Skeletal muscle tissue (tissue), 3 donors: ENCODE measurements at regions not wholly inside any gene's neighbourhood (a gene's known extent, or its start where the extent isn't known, plus 50 kb on each side); places are given as distances from the start of the nearest gene placed in this dataset.
"Not testable (repeated sequence)": the region's sequence is repeated elsewhere in the genome, so short reads cannot be mapped to it uniquely, and the experiment has no call there.

Experiments
- H3K27ac ChIP-seq: one replicate; pipeline ENCODE4 v1.7.0; 2013; ENCODE audit warnings: mild to moderate bottlenecking, low read depth, low read length, inconsistent platforms
- H3K27me3 ChIP-seq, 3 donors: one replicate each; pipeline ENCODE4 v1.7.0; 2013; ENCODE audit warnings: low read length in 3 of 3; ENCODE audit not compliant: control insufficient read depth in 3 of 3, insufficient read depth in 3 of 3
- H3K36me3 ChIP-seq, 3 donors: one replicate each; pipeline ENCODE4 v1.7.0; 2013; ENCODE audit warnings: low read length in 3 of 3; ENCODE audit not compliant: control insufficient read depth in 3 of 3, insufficient read depth in 3 of 3
- H3K4me1 ChIP-seq, 3 donors: one replicate each; pipeline ENCODE4 v1.7.0; 2013; ENCODE audit warnings: low read length in 3 of 3, mild to moderate bottlenecking in 3 of 3; ENCODE audit not compliant: control insufficient read depth in 3 of 3, insufficient read depth in 3 of 3
- H3K4me3 ChIP-seq, 3 donors: one replicate each; pipeline ENCODE4 v1.7.0; 2013; ENCODE audit warnings: low read length in 3 of 3
- H3K9ac ChIP-seq, 3 donors: one replicate each; pipeline ENCODE4 v1.7.0; 2013; ENCODE audit warnings: low read length in 3 of 3, mild to moderate bottlenecking in 3 of 3, moderate library complexity in 2 of 3, low read depth in 1 of 3
- H3K9me3 ChIP-seq, 3 donors: one replicate each; pipeline ENCODE4 v1.7.0; 2013; ENCODE audit warnings: low read length in 3 of 3; ENCODE audit not compliant: control insufficient read depth in 3 of 3
- donor health status: Osteomylitis.

DNA sequence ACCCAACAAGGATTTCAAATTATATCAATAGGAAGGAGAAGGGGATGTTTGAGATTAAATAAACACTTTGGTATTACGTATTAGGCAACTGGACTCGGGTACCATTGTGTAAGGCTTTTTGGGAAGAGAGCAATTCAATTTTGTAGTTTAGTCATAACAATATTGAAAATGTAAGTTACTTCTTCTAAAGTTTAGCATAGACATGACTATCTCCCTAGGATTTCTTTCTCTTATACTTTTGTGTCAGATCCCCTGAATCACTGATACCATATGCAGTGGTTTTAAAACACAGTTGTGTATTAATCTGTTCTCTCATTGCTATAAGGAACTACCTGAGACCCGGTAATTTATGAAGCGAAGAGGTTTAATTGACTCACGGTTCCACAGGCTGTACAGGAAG, 123.8 kb upstream of the FAM9C start:
- H3K9me3 ChIP-seq, result no peaks in the 10 kb centered on the region
- H3K36me3 ChIP-seq, result no peaks in the 10 kb centered on the region
- no peak overlapping the region for H3K9ac ChIP-seq
- H3K4me3 ChIP-seq, result no peak overlapping the region
- peaks cover 0 to 6% (median 0%) of the 10 kb centered on the region in 3 donors for H3K4me1 ChIP-seq
- peak overlapping the region; percentile 51 for H3K27ac ChIP-seq
- H3K27me3 ChIP-seq, result no peaks in the 10 kb centered on the region

- Histone ChIP-seq H3K4me1 (peaks cover 0 to 6% (median 0%) of the 10 kb centered on the region in 3 donors), H3K4me3 (peak overlapping the region in 1 of 3 donors; percentile 14), H3K36me3 (no peaks in the 10 kb centered on the region), H3K9me3 (no peaks in the 10 kb centered on the region), H3K9ac (no peak overlapping the region), H3K27me3 (no peaks in the 10 kb centered on the region), H3K27ac (peak overlapping the region; percentile 51)
These were observed 123.2 kb upstream of the FAM9C start for GRCh38 chrX:13167481-13168231.

GRCh38 chrX:13165266-13166189, 121.1 kb upstream of the FAM9C start:
- Histone ChIP-seq H3K4me1 (peaks cover 0 to 12% (median 0%) of the 10 kb centered on the region in 3 donors), H3K27me3 (no peaks in the 10 kb centered on the region), H3K9ac (no peak overlapping the region), H3K9me3 (no peaks in the 10 kb centered on the region), H3K27ac (peak overlapping the region; percentile 36), H3K4me3 (no peak overlapping the region), H3K36me3 (no peaks in the 10 kb centered on the region)

- Histone ChIP-seq H3K9ac (no peak overlapping the region), H3K27me3 (no peaks in the 10 kb centered on the region), H3K9me3 (no peaks in the 10 kb centered on the region), H3K27ac (peak overlapping the region; percentile 36), H3K4me1 (peaks cover 0 to 12% (median 0%) of the 10 kb centered on the region in 3 donors), H3K4me3 (no peak overlapping the region), H3K36me3 (no peaks in the 10 kb centered on the region)
These were observed 120.2 kb upstream of the FAM9C start for GRCh38 chrX:13164611-13165010.

- no peaks in the 10 kb centered on the region for H3K36me3 ChIP-seq
- no peaks in the 10 kb centered on the region for H3K9me3 ChIP-seq
- H3K4me3 ChIP-seq, result no peak overlapping the region
- H3K9ac ChIP-seq, result no peak overlapping the region
- H3K27ac ChIP-seq, result no peak overlapping the region
- no peaks in the 10 kb centered on the region for H3K27me3 ChIP-seq
- peaks cover 0 to 12% (median 0%) of the 10 kb centered on the region in 3 donors for H3K4me1 ChIP-seq
These were observed 118.5 kb upstream of the FAM9C start for GRCh38 chrX:13162772-13163410.

GRCh38 chrX:13159886-13160285, 115.5 kb upstream of the FAM9C start:
- no peaks in the 10 kb centered on the region for H3K9me3 ChIP-seq
- H3K4me3 ChIP-seq, result no peak overlapping the region
- no peaks in the 10 kb centered on the region for H3K27me3 ChIP-seq
- no peaks in the 10 kb centered on the region for H3K36me3 ChIP-seq
- no peak overlapping the region for H3K27ac ChIP-seq
- H3K9ac ChIP-seq, result no peak overlapping the region
- peaks cover 0 to 6% (median 0%) of the 10 kb centered on the region in 3 donors for H3K4me1 ChIP-seq

- Histone ChIP-seq H3K4me3 (no peak overlapping the region), H3K36me3 (no peaks in the 10 kb centered on the region), H3K27ac (no peak overlapping the region), H3K27me3 (no peaks in the 10 kb centered on the region), H3K9ac (no peak overlapping the region), H3K9me3 (no peaks in the 10 kb centered on the region), H3K4me1 (peaks cover 0 to 6% (median 0%) of the 10 kb centered on the region in 3 donors)
These were observed 114.5 kb upstream of the FAM9C start for GRCh38 chrX:13158911-13159310.

DNA sequence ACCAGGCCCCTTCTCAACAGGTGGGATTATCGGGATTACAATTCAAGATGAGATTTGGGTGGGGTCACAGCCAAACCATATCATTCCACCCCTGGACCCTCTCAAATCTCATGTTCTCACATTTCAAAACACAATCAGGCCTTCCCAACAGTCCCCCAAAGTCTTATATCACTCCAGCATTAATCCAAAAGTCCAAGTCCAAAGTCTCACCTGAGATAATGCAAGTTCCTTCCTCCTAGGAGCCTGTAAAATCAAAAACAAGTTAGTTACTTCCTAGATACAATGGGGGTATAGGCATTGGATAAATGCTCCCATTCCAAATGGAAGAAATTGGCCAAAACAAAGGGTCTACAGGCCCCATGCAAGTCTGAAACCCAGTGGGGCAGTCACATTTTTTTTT, 111.1 kb upstream of the FAM9C start:
- H3K27me3 ChIP-seq, H3K9me3 ChIP-seq, H3K9ac ChIP-seq, H3K36me3 ChIP-seq, H3K4me3 ChIP-seq, H3K27ac ChIP-seq, H3K4me1 ChIP-seq: not testable (repeated sequence)

GRCh38 chrX:13153796-13154195, 109.4 kb upstream of the FAM9C start:
- Histone ChIP-seq H3K4me3 (no peak overlapping the region), H3K27ac (no peak overlapping the region), H3K9me3 (peaks cover 0 to 6% (median 0%) of the 10 kb centered on the region in 3 donors), H3K36me3 (no peaks in the 10 kb centered on the region), H3K4me1 (no peaks in the 10 kb centered on the region), H3K9ac (no peak overlapping the region), H3K27me3 (no peaks in the 10 kb centered on the region)
